ENCODE measurements at regions not wholly inside any gene's neighbourhood (a gene's known extent, or its start where the extent isn't known, plus 50 kb on each side); places are given as distances from the start of the nearest gene placed in this dataset.
"Not testable (repeated sequence)": the region's sequence is repeated elsewhere in the genome, so short reads cannot be mapped to it uniquely, and the experiment has no call there.

GRCh38 chr7:153566324-153566723 is 485.9 kb upstream of the DPP6 start:
- POLR2A ChIA-PET (ENCODE audit: partially characterized antibody): no interaction called here
- peaks cover 12 to 38% (median 22%) of the 10 kb centered on the region in 8 donors for H3K9me3 Mint-ChIP-seq
- no peak overlapping the region for H3K4me3 Mint-ChIP-seq
- Histone ChIP-seq H3K4me1 (ENCODE audit: insufficient read depth, low read length) (no peaks in the 10 kb centered on the region), H3K4me3 (ENCODE audit: low read length in 2 of 2) (no peak overlapping the region), H3K36me3 (ENCODE audit: insufficient read depth, low read length) (no peaks in the 10 kb centered on the region), H3K27me3 (ENCODE audit: insufficient read depth, low read length) (no peaks in the 10 kb centered on the region), H3K27ac (ENCODE audit: low read depth, low read length) (no peak overlapping the region), H3K9me3 (ENCODE audit: control insufficient read depth in 1 of 2, low read length in 2 of 2) (no peaks in the 10 kb centered on the region)
- no peak overlapping the region for H3K27ac Mint-ChIP-seq
- no peaks in the 10 kb centered on the region for H3K4me1 Mint-ChIP-seq
- intact Hi-C loops (cut with micrococcal nuclease): no loop called here
- no peaks in the 10 kb centered on the region for H3K27me3 Mint-ChIP-seq
- no peaks in the 10 kb centered on the region for H3K36me3 Mint-ChIP-seq
- CTCF ChIA-PET (ENCODE audit: partially characterized antibody): no interaction called here
- no peak for DNase-seq

GRCh38 chr7:153567426-153567825 is 484.8 kb upstream of the DPP6 start:
- Histone ChIP-seq H3K27ac (ENCODE audit: low read depth, low read length) (no peak overlapping the region), H3K36me3 (ENCODE audit: insufficient read depth, low read length) (no peaks in the 10 kb centered on the region), H3K27me3 (ENCODE audit: insufficient read depth, low read length) (no peaks in the 10 kb centered on the region), H3K9me3 (ENCODE audit: control insufficient read depth in 1 of 2, low read length in 2 of 2) (no peaks in the 10 kb centered on the region), H3K4me1 (ENCODE audit: insufficient read depth, low read length) (no peaks in the 10 kb centered on the region), H3K4me3 (ENCODE audit: low read length in 2 of 2) (no peak overlapping the region)
- Mint-ChIP-seq H3K9me3 (peaks cover 12 to 43% (median 24%) of the 10 kb centered on the region in 8 donors), H3K4me3 (no peak overlapping the region), H3K27me3 (no peaks in the 10 kb centered on the region), H3K36me3 (no peaks in the 10 kb centered on the region), H3K27ac (no peak overlapping the region), H3K4me1 (no peaks in the 10 kb centered on the region)
- ChIA-PET CTCF (ENCODE audit: partially characterized antibody) (no interaction called here), POLR2A (ENCODE audit: partially characterized antibody) (no interaction called here)
- intact Hi-C loops (cut with micrococcal nuclease): no loop called here
- no peak for DNase-seq

GRCh38 chr7:153569520-153569919 is 482.7 kb upstream of the DPP6 start:
- H3K36me3 Mint-ChIP-seq; H3K27ac ChIP-seq (ENCODE audit: low read depth, low read length); POLR2A ChIA-PET (ENCODE audit: partially characterized antibody); H3K4me3 Mint-ChIP-seq; intact Hi-C loops (cut with micrococcal nuclease); H3K27me3 Mint-ChIP-seq; CTCF ChIA-PET (ENCODE audit: partially characterized antibody); H3K4me1 Mint-ChIP-seq; H3K9me3 ChIP-seq (ENCODE audit: control insufficient read depth in 1 of 2, low read length in 2 of 2); H3K4me1 ChIP-seq (ENCODE audit: insufficient read depth, low read length); H3K27me3 ChIP-seq (ENCODE audit: insufficient read depth, low read length); H3K27ac Mint-ChIP-seq; H3K4me3 ChIP-seq (ENCODE audit: low read length in 2 of 2); DNase-seq; H3K36me3 ChIP-seq (ENCODE audit: insufficient read depth, low read length): not testable (repeated sequence)
- peaks cover 14 to 49% (median 29%) of the 10 kb centered on the region in 8 donors for H3K9me3 Mint-ChIP-seq

- no peak overlapping the region for H3K4me3 ChIP-seq (ENCODE audit: low read length in 2 of 2)
- no peak overlapping the region for H3K27ac Mint-ChIP-seq
- no peak overlapping the region for H3K27ac ChIP-seq (ENCODE audit: low read depth, low read length)
- no peak for DNase-seq
- H3K4me1 Mint-ChIP-seq: no peaks in the 10 kb centered on the region
- peaks cover 7 to 40% (median 24%) of the 10 kb centered on the region in 8 donors for H3K9me3 Mint-ChIP-seq
- no peaks in the 10 kb centered on the region for H3K27me3 ChIP-seq (ENCODE audit: insufficient read depth, low read length)
- ChIA-PET CTCF (ENCODE audit: partially characterized antibody) (no interaction called here), POLR2A (ENCODE audit: partially characterized antibody) (no interaction called here)
- no peaks in the 10 kb centered on the region for H3K36me3 ChIP-seq (ENCODE audit: insufficient read depth, low read length)
- intact Hi-C loops (cut with micrococcal nuclease): no loop called here
- H3K9me3 ChIP-seq (ENCODE audit: control insufficient read depth in 1 of 2, low read length in 2 of 2): peaks cover 0 to 4% of the 10 kb centered on the region in 2 donors
- no peaks in the 10 kb centered on the region for H3K27me3 Mint-ChIP-seq
- no peak overlapping the region for H3K4me3 Mint-ChIP-seq
- H3K4me1 ChIP-seq (ENCODE audit: insufficient read depth, low read length): no peaks in the 10 kb centered on the region
- H3K36me3 Mint-ChIP-seq: no peaks in the 10 kb centered on the region
These were observed 476.1 kb upstream of the DPP6 start for GRCh38 chr7:153576096-153576495.

- Mint-ChIP-seq H3K4me1 (no peaks in the 10 kb centered on the region), H3K9me3 (peaks cover 6 to 24% (median 11%) of the 10 kb centered on the region in 8 donors), H3K4me3 (no peak overlapping the region), H3K36me3 (no peaks in the 10 kb centered on the region), H3K27me3 (no peaks in the 10 kb centered on the region), H3K27ac (no peak overlapping the region)
- no peak for DNase-seq
- no peaks in the 10 kb centered on the region for H3K27me3 ChIP-seq (ENCODE audit: insufficient read depth, low read length)
- intact Hi-C loops (cut with micrococcal nuclease): no loop called here
- ChIA-PET POLR2A (ENCODE audit: partially characterized antibody) (no interaction called here), CTCF (ENCODE audit: partially characterized antibody) (no interaction called here)
- peaks cover 0 to 3% of the 10 kb centered on the region in 2 donors for H3K9me3 ChIP-seq (ENCODE audit: control insufficient read depth in 1 of 2, low read length in 2 of 2)
- H3K4me1 ChIP-seq (ENCODE audit: insufficient read depth, low read length): no peaks in the 10 kb centered on the region
- no peak overlapping the region for H3K27ac ChIP-seq (ENCODE audit: low read depth, low read length)
- H3K36me3 ChIP-seq (ENCODE audit: insufficient read depth, low read length): no peaks in the 10 kb centered on the region
- no peak overlapping the region for H3K4me3 ChIP-seq (ENCODE audit: low read length in 2 of 2)
These were observed 470.8 kb upstream of the DPP6 start for GRCh38 chr7:153581419-153581818.

GRCh38 chr7:153584132-153584531 is 468.1 kb upstream of the DPP6 start:
- H3K36me3 ChIP-seq (ENCODE audit: insufficient read depth, low read length): no peaks in the 10 kb centered on the region
- Mint-ChIP-seq H3K4me1 (no peaks in the 10 kb centered on the region), H3K9me3 (peaks cover 0 to 13% (median 4%) of the 10 kb centered on the region in 8 donors), H3K27me3 (no peaks in the 10 kb centered on the region), H3K36me3 (no peaks in the 10 kb centered on the region), H3K27ac (no peak overlapping the region), H3K4me3 (no peak overlapping the region)
- H3K4me3 ChIP-seq (ENCODE audit: low read length in 2 of 2): no peak overlapping the region
- ChIA-PET CTCF (ENCODE audit: partially characterized antibody) (no interaction called here), POLR2A (ENCODE audit: partially characterized antibody) (no interaction called here)
- H3K4me1 ChIP-seq (ENCODE audit: insufficient read depth, low read length): no peaks in the 10 kb centered on the region
- H3K27me3 ChIP-seq (ENCODE audit: insufficient read depth, low read length): no peaks in the 10 kb centered on the region
- no peak overlapping the region for H3K27ac ChIP-seq (ENCODE audit: low read depth, low read length)
- H3K9me3 ChIP-seq (ENCODE audit: control insufficient read depth in 1 of 2, low read length in 2 of 2): no peaks in the 10 kb centered on the region
- intact Hi-C loops (cut with micrococcal nuclease): no loop called here
- DNase-seq: no peak

- no peak overlapping the region for H3K4me3 ChIP-seq (ENCODE audit: low read length in 2 of 2)
- H3K27ac ChIP-seq (ENCODE audit: low read depth, low read length): no peak overlapping the region
- DNase-seq: no peak
- Mint-ChIP-seq H3K9me3 (peaks cover 0 to 10% (median 2%) of the 10 kb centered on the region in 8 donors), H3K36me3 (no peaks in the 10 kb centered on the region), H3K27ac (no peak overlapping the region), H3K4me3 (no peak overlapping the region), H3K27me3 (no peaks in the 10 kb centered on the region), H3K4me1 (no peaks in the 10 kb centered on the region)
- H3K4me1 ChIP-seq (ENCODE audit: insufficient read depth, low read length): no peaks in the 10 kb centered on the region
- POLR2A ChIA-PET (ENCODE audit: partially characterized antibody): no interaction called here
- H3K9me3 ChIP-seq (ENCODE audit: control insufficient read depth in 1 of 2, low read length in 2 of 2): no peaks in the 10 kb centered on the region
- CTCF ChIA-PET (ENCODE audit: partially characterized antibody): no interaction called here
- intact Hi-C loops (cut with micrococcal nuclease): no loop called here
- no peaks in the 10 kb centered on the region for H3K27me3 ChIP-seq (ENCODE audit: insufficient read depth, low read length)
- no peaks in the 10 kb centered on the region for H3K36me3 ChIP-seq (ENCODE audit: insufficient read depth, low read length)
These were observed 463.6 kb upstream of the DPP6 start for GRCh38 chr7:153588586-153588985.

GRCh38 chr7:153590136-153590535 is 462.1 kb upstream of the DPP6 start:
- H3K9me3 ChIP-seq (ENCODE audit: control insufficient read depth in 1 of 2, low read length in 2 of 2): no peaks in the 10 kb centered on the region
- CTCF ChIA-PET (ENCODE audit: partially characterized antibody): no interaction called here
- POLR2A ChIA-PET (ENCODE audit: partially characterized antibody): no interaction called here
- no peak overlapping the region for H3K27ac Mint-ChIP-seq
- no peaks in the 10 kb centered on the region for H3K27me3 Mint-ChIP-seq
- intact Hi-C loops (cut with micrococcal nuclease): no loop called here
- no peak overlapping the region for H3K4me3 ChIP-seq (ENCODE audit: low read length in 2 of 2)
- H3K4me3 Mint-ChIP-seq: no peak overlapping the region
- no peaks in the 10 kb centered on the region for H3K36me3 Mint-ChIP-seq
- no peaks in the 10 kb centered on the region for H3K4me1 ChIP-seq (ENCODE audit: insufficient read depth, low read length)
- DNase-seq: no peak
- no peaks in the 10 kb centered on the region for H3K36me3 ChIP-seq (ENCODE audit: insufficient read depth, low read length)
- H3K4me1 Mint-ChIP-seq: no peaks in the 10 kb centered on the region
- H3K9me3 Mint-ChIP-seq: peaks cover 0 to 10% (median 3%) of the 10 kb centered on the region in 8 donors
- H3K27ac ChIP-seq (ENCODE audit: low read depth, low read length): no peak overlapping the region
- no peaks in the 10 kb centered on the region for H3K27me3 ChIP-seq (ENCODE audit: insufficient read depth, low read length)

All from CD4-positive, alpha-beta memory T cell (primary cell).